Right lobe of liver (tissue), 4 donors: ENCODE measurements at regions not wholly inside any gene's neighbourhood (a gene's known extent, or its start where the extent isn't known, plus 50 kb on each side); places are given as distances from the start of the nearest gene placed in this dataset.

Experiments used
- POLR2A ChIP-seq: fragments of 450-650 bp; IDR thresholded peaks from one replicate; pipeline ENCODE4 v1.6.1; 2017; ENCODE audit warnings: antibody characterized with exemption, mild to moderate bottlenecking
- TF ChIP-seq, protein P1 (sequence below), 4 donors: fragments of 200-600 bp in 3 of 4; fragments of 450-650 bp in 1 of 4; IDR thresholded peaks; one replicate each; pipeline versions ENCODE4 v1.5.1 to v1.8.0; 2016 to 2022; ENCODE audit warnings: antibody characterized with exemption in 4 of 4, mild to moderate bottlenecking in 2 of 4
- donor health status: DM: no; HTN: no; CAD: no.
- donor health status: DM: no; HTN: no; CAD: no.
- donor health status: DM: no; HTN: yes; CAD: no.

DNA sequence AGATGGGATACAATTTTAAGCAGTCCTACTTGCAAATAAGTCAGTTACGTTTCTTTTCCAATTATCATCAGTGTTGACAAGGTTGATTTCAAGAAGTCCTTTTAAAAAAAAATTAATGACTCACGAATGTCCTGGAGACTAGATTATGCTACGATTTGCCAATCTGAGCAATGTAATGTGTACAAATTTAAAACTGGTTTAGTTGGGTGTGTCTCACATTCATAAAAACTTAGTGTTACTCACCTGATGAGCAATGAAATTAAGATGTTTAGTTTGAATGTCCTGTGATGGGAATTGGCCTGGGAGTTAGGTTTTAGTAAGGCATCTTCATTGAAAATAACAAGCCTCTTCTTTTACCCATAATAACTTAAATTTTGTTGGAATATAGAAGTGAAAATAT is 136.7 kb upstream of the POF1B start:
- TF ChIP-seq, protein P1, sequence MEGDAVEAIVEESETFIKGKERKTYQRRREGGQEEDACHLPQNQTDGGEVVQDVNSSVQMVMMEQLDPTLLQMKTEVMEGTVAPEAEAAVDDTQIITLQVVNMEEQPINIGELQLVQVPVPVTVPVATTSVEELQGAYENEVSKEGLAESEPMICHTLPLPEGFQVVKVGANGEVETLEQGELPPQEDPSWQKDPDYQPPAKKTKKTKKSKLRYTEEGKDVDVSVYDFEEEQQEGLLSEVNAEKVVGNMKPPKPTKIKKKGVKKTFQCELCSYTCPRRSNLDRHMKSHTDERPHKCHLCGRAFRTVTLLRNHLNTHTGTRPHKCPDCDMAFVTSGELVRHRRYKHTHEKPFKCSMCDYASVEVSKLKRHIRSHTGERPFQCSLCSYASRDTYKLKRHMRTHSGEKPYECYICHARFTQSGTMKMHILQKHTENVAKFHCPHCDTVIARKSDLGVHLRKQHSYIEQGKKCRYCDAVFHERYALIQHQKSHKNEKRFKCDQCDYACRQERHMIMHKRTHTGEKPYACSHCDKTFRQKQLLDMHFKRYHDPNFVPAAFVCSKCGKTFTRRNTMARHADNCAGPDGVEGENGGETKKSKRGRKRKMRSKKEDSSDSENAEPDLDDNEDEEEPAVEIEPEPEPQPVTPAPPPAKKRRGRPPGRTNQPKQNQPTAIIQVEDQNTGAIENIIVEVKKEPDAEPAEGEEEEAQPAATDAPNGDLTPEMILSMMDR (IDR thresholded peaks at IDR 0.05), result no peak
- no peak for TF ChIP-seq POLR2A
